ENCODE measurements at regions not wholly inside any gene's neighbourhood (a gene's known extent, or its start where the extent isn't known, plus 50 kb on each side); places are given as distances from the start of the nearest gene placed in this dataset.
"Not testable (repeated sequence)": the region's sequence is repeated elsewhere in the genome, so short reads cannot be mapped to it uniquely, and the experiment has no call there.

DNA sequence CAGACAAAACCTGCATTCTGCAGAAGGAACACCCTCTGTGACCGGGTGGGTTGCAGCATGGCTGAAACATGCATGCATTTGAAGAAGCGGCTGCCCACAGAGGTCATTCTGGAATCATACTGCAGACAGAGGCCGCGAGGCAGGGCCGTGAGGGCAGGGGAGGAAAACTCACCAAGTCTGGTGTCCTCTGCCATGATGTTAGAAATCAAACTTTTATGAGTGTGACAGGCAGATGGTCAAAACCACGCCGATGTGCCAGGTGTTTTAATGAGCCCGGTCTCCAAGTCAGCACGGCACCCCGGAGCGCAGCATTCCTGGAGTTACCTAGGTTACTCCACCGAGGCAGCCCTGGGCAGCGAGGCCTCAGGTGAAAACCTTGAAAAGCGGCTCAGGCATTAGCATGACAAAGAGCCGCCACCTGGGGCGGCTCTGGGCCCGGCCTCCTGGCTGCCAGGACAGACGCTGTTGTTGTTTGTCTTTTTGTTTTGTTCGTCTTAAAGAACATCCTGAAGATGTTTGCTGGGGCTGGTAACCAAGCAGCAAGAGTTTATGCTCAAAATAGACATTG is 255.6 kb downstream of the ERMARD start:
- DNase-seq = no peak

DNA sequence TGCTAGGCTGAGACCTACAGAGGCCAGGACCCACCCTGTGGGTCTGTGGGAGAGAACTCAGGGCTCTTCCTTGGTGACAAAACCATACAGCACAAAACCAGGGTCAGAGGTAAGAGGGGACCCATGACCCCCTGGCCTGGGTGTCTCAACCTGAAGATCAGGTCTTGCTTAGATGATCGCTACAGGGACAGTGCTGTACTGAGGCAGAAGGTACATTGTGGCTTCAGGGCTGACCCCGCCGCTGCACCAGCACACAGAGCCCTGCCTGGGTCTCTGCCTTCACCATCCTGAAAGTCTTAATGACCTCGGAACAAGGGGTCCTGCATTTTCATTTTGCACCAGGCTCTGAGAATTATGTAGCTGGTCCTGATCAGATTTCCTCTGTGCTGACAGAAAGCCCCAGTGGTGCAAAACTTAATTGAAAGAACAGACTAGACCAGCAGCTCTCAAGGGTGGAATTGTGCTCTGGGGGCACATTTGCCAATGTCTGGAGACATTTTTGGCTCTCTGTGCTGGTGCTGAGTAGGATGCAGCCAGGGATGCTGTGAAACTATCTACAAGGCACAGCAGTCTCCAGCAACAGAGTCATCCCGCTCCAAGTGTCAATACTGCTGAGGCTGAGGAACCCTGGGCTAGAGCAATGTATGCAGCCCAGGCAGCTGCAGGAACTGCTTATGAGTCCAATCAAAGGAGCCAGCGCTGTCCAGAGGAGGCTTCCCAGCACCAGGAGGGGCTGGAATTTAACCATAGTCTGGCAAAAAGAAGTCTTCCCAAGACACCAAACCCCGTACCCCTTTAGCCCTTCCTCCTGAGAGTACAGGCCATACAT is 254.9 kb downstream of the ERMARD start:
- DNase-seq = no peak

DNA sequence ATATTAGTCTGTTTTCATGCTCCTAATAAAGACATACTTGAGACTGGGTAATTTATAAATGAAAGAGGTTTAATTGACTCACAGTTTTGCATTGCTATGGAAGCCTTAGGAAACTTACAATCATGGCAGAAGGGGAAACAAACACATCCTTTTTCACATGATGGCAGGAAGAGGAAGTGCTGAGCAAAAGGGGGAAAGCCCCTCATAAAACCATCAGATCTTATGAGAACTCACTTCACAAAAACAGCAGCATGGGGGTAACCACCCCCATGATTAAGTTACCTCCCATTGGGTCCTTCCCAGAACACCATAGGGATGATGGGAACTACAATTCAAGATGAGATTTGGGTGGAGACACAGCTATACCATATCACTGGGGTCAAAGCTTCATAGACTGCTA is 254.2 kb downstream of the ERMARD start:
- no peak for DNase-seq

DNA sequence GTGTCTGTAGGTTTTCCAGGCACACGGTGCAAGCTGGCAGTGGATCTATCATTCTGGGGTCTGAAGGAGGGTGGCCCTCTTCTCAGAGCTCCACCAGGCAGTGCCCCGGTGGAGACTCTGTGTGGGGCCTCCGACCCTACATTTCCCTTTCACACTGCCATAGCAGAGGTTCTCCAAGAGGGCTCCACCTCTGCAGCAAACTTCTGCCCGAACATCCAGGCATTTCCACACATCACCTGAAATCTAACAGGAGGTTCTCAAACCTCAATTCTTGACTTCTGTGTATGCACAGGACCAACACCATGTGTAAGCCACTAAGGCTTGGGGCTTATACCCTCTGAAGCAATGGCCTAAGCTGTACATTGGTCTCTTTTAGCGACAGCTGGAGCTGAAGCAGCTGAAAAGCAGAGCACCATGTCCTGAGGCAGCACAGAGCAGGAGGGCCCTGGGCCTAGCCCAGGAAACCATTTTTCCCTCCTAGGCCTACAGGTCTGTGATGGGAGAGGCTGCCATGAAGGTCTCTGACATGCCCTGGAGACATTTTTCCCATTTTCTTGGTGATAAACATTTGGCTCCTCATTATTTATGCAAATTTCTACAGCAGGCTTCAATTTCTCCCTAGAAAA is 253.3 kb downstream of the ERMARD start:
- DNase-seq = no peak

DNA sequence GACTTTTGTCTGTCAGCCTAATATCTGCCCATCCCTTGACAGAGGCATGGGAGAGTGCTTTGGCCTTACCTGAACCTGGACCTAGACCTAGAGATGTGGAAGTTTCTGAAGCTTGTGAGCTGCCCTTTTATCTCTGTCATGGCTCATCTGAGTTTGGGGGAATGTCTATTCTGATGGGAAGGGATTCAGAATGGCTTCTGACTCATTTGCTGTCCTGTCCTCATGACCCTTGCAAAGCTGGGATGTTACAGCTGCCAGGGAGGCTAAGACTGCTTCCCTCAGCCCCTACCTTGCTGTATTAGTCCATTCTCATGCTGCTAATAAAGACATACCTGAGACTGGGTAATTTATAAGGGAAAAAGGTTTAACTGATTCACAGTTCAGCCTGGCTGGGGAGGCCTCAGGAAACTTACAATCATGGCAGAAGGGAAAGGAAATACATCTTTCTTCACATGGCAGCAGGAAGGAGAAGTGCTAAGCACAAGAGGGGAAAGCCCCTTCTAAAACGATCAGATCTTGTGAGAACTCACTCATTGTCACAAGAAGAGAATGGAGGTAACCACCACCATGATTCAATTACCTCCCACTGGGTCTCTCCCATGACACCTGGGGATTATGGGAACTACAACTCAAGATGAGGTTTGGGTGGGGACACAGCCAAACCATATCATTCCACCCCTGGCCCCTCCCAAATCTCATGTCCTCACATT is 252.2 kb downstream of the ERMARD start:
- no peak for DNase-seq

DNA sequence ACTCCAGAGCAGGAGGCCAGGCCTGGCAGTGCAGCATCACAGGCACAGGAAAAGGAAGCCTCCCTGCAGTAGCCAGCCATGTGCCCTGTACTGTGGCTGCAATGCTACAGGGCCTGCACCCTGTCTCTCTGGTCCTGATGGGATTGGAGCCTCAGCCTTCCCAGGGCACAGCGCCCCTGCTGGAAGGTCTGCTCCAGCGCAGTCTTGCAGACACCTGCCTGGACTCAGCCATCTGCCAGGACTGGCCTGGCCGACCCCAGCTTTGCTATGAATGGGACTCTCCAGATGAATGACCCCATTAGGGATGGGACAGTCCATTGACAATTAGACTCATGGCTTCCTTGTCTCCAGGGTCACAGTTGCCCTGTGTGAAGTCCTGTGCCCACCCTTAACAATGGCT is 251.6 kb downstream of the ERMARD start:
- no peak for DNase-seq

DNA sequence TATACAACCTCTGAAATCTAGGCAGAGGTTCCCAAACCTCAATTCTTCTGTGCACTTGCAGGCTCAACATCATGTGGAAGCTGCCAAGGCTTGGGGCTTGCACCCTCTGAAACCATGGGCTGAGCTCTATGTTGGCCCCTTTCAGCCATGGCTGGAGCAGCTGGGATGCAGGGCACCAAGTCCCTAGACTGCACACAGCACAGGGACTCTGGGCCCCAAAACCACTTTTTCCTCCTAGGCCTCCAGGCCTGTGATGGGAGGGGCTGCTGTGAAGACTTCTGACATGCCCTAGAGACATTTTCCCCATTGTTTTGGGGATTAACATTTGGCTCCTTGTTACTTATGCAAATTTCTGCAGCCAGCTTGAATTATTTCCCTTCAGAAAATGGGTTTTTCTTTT is 250.4 kb downstream of the ERMARD start:
- DNase-seq = not testable (repeated sequence)

DNA sequence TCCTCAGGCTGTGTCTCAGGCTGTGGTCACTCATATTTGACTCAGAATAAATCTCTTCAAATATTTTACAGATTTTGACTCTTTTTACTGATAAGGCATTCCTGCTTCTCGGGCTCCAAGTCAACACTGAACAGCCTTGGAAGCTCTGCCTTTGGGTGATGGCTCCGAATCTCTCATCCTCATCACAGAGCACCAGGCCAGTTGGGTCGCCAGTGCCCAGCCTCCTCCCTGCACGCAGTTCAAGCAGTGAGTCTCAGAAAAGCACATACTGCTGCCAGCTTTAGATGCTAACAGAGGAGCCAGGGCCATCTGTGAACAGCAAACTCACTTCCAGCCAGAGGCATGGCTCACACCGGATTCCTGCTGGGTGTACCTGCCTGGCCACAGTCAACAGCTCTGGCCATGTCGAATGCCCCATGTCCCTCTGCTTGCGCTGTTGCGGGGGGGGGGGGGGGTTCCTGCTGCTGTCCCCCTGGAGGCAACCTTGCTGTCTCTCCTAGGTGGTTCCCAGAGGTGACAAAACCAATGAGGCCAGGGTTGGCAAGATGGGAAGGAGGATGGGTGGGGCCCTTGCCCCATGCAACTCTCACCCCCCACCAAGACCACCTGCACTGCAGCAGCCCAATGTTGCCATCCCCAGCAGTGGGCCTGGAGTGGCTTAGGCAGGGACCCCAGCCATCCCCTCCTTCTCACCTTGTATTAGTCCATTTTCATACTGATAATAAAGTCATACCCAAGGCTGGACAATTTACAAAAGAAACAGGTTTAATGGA is 248.8 kb downstream of the ERMARD start:
- DNase-seq = no peak

DNA sequence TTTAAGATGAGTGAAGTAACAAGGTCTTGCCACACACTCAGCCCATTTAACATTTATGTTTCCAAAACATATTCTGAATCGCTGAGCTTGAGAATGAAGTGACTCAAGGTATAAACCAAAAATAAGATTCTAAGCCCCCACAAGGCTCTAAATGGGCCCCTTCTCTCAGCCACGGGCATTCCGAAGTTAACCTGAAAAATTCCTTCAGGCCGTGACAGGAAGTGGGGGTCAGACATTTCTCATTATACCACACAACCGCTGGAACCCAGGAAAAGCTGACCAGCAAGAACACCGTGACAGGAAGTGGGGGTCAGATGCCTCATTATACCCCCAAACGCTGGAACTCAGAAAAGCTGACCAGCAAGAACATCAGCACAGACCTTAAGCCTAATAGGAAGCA is 247.9 kb downstream of the ERMARD start:
- no peak for DNase-seq

DNA sequence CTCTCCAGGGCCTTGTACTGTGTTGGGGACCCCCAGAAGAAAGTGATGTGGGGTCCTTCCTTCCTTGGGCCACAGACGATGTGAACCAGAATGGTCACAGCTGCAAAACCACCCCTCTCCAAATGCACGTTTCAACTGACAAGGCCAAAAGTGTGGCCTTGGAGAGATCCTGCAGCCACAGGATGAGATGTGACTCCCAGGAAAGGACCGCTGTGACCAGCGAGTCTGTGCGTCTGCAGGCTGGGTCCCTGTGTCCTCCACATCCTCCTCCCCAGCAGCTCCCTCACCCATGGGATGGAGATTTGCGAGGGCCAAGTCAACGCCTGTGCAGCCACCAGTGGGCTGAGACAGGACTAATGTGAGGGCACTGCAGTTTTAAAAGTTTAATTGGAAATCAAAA is 247.0 kb downstream of the ERMARD start:
- DNase-seq = no peak

DNA sequence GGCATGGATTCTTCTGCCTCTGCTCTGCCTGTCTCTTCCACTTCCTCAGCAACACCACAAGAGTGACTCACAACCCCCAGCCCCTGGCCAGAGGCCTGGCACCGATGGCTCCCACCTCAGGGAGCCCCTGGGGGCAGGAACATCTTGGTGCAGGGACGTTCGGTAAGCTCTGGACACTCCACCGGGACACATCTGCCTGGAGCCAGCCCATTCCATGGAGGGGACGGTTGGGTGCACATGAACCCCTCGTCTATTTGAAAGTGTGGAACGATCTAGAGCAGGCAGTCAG is 246.5 kb downstream of the ERMARD start:
- peak; percentile 61 for DNase-seq

DNA sequence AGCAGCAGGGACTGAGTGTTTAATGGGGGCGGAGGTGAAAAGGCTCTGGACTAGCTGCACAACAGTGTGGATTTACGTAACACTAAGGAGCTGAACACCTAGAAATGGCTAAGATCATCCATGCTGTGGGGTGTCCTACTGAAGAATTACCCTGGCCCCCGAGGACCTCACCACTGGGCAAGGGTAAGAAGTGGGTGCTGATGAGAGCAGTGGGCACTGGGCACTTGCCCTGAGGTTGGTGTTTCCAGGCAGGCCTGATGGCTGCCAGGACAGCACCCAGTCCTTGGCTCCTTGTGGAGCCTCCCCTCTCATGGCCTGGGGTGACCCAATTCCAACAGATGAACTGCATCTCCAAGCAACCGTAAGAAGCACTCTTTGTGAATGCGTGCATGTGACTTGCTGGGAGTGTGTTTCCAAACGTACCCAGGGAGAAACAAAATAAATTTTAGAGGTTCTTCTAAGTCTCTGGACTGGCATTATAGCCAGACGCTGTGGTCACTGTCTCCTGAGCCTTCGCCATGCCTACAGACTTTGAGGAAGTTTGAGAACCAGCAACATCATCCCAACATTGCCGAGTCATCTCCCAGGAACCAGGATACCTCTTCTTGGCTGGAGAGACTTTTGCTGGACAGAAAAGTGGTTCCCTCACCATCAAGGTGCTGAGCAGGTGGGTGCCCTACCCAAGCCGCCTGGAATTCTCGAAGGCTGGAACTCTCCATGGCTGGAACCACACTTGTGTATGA is 245.9 kb downstream of the ERMARD start:
- no peak for DNase-seq

DNA sequence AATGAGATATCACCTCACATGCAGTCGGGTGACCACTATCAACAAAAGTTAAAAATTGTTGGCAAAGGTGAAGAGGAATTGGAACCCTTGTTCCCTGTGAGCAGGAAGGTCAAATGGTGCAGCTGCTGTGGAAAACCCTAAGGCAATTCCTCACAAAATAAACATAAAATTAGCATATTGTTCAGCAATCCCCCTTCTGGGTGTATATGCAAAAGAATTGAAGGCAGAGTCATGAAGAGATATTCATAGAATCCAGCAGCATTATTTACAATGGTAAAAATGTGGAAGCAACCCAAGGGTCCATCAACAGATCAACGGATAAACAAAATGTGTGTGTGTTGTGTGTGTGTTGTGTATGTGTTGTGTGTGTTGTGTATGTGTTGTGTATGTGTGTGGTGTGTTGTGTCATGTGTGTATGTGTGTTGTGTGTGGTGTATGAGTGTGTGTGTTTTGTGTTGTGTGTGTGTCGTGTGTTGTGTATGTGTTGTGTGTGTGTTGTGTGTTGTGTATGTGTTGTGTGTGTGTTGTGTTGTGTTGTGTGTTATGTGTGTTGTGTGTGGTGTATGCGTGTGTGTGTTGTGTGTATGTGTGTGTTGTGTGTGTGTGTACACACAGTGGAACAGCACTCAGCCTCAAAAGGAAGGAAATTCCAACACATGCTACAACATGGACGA is 245.1 kb downstream of the ERMARD start:
- DNase-seq = no peak

DNA sequence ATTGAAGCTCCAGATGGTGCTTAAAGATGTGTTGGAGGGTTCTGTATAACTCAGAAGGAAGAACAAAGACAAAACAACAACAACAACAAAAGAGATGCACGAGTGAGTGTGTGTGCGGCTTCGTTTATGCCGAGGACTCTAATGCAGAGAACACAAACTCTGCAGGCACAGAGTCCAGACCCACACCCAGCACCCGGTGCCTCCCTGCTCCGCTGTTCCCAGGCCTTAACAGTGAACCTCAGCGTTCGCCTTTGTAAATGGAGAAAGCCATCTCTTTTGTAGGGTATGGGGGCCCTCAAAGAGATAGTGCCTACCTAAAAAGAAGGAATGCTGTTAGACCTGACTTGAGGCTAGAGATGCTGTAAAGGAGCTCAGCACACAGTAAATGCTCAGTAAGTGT is 243.3 kb downstream of the ERMARD start:
- no peak for DNase-seq

DNA sequence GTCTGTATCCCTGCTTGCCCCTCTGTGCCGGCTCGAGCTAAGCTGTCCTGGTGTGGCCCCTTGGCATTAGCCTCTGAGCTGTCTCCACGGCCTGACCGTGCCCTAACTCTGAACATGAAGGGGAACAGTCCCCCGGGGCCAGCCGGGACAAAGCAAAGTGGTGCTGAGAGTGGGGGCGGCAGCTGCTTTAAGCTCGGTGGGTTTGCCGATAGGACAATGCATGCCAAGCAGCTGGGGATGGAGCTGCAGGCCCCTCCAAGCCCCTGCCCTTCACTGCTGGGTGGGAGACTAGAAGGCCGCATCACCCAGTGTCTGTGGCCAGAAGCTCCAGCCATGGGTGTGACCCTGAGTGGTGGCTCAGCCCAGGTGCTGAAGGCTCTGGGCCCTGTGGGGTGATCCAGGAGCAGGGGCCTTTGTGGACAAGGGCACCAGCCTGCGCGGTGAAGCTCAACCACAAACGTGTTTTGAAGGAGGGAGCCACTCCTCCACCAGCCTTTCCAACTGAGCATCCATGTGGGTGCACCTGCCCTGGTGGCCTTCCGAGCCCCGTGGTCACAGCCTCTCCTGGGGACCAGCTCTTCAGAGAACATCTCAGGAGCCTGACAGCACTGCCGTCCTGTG is 242.5 kb downstream of the ERMARD start:
- no peak for DNase-seq

DNA sequence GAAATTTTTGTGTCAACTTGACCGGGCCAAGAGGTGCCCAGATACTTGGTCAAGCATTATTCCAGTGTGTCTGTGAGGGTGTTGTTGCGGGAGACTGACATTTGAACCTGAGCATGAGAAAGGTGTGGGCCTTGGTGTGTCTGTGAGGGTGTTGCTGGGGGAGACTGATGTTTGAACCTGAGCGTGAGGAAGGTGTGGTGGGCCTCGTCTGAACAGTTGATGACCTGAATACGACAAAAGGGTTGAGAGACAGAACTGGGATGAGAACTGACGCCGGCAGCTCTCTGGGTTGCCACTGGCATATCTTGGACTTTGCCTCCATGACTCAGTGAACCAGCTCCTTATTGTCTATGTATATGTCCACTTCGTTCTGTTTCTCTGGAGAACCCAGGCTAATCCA is 240.5 kb downstream of the ERMARD start:
- no peak for DNase-seq

DNA sequence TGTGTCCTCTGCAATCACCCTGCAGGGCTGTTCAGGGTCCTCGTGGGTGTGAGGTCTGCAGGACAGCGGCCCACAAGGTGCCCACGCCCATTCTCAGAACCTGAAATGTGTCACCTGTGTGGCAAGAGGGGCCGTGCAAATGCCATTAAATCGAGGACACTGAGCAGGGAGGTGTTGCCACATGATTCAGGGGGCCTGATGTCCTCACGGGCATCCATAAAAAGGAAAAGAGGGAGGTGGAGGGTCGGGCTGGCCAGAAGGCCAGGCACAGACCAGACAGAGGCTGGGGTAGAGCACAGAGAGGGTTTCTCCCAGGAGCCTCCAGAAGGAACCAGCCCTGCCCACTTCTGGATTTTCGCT is 239.6 kb downstream of the ERMARD start:
- DNase-seq = no peak

DNA sequence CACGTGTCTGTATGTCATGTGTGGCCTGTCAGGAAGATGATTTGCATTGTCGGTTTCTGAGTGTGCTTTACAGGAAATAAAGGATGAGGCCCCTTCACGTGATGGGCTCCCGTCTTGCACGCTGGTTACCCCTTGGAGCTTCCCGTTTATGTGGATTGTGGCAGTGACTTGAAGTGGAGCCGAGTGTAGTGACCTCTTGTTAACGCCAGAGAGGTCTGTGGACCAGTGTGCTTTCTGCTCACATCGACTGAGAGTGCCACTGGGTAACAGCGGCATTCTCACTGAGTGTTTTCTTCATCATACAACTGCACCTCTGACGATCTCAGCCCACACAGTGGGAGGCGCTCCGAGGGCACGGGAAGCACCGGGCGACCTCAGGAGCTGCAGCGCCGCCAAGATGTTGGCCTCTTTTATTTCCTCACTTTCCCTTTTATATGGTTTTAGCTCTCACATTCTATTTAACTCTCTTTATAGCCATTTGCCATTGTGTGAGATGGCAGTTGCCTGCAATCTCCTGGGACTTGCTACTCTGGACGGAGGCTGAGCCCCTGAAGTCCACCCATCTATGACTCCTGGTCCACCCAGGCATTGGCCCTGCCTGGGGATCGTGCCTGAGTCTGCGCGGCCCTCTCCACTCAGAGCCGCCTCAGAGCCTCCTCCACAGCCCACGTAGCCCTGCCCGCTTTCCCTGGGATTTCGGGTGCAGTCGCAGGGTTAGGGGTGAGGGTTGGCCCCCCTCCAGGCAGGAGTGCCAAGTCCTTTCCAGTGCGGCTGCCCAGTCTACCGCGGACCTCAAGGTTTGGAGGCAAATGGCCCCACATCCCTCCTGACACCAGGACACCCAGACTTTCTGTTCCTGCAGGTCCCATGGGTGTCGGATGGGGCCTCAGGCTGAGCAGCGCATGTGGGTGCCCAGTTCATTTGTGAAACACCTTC is 238.9 kb downstream of the ERMARD start:
- DNase-seq = peak; percentile 84

DNA sequence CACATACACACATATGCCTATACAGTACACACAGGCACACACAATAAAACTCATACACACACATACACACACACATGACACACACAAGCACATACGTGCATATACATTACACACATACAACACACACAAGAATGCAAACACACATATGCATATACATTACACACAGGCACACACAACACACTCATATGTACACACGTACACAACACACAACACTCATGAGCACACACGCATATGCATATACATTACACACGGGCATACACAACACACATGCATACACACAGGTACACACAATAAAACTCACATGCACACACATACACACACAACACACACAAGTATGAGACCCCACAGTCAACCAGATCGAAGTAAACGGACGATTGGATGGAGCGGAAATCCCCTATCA is 238.2 kb downstream of the ERMARD start:
- DNase-seq = no peak

Measured in GDM1 (cell line).